Endodermal cell (in vitro differentiated cells): ENCODE measurements at regions not wholly inside any gene's neighbourhood (a gene's known extent, or its start where the extent isn't known, plus 50 kb on each side); places are given as distances from the start of the nearest gene placed in this dataset.

Experiments used
- DNase-seq: peaks from one replicate; pipeline ENCODE4 v3.0.0-alpha.2; 2017
- H3K27ac ChIP-seq: 2 replicates; pipeline ENCODE4 v1.5.1; 2013; ENCODE audit warnings: mild to moderate bottlenecking, low read depth, low read length, moderate library complexity
- H3K27me3 ChIP-seq: 2 replicates; pipeline ENCODE4 v1.6.1; 2013; ENCODE audit warnings: mild to moderate bottlenecking, low read length, moderate library complexity; ENCODE audit not compliant: insufficient read depth, control insufficient read depth, poor library complexity, severe bottlenecking
- H3K36me3 ChIP-seq: 2 replicates; pipeline ENCODE4 v1.7.0; 2013; ENCODE audit warnings: mild to moderate bottlenecking, low read length, moderate library complexity; ENCODE audit not compliant: control insufficient read depth, insufficient read depth
- H3K4me1 ChIP-seq: one replicate; pipeline ENCODE4 v1.7.0; 2013; ENCODE audit warnings: low read length; ENCODE audit not compliant: control insufficient read depth, insufficient read depth
- H3K4me3 ChIP-seq: 2 replicates; pipeline ENCODE4 v1.5.1; 2013; ENCODE audit warnings: mild to moderate bottlenecking, low read length, moderate library complexity
- H3K9ac ChIP-seq: 2 replicates; pipeline ENCODE4 v1.6.1; 2013; ENCODE audit warnings: mild to moderate bottlenecking, low read length, moderate library complexity; ENCODE audit not compliant: poor library complexity, severe bottlenecking; ENCODE audit errors: extremely low read depth
- H3K9me3 ChIP-seq: 2 replicates; pipeline ENCODE4 v1.6.1; 2013; ENCODE audit warnings: mild to moderate bottlenecking, low read length, moderate library complexity; ENCODE audit not compliant: control insufficient read depth
- H3K27ac Mint-ChIP-seq: 2 replicates; pipeline ENCODE4 v1.8.0; 2020; ENCODE audit warnings: mixed read lengths
- H3K27me3 Mint-ChIP-seq: 2 replicates; pipeline ENCODE4 v1.8.0; 2021; ENCODE audit warnings: mild to moderate bottlenecking, mixed read lengths; ENCODE audit not compliant: insufficient read depth
- H3K36me3 Mint-ChIP-seq: 2 replicates; pipeline ENCODE4 v1.8.0; 2020; ENCODE audit warnings: low read depth, mixed read lengths
- H3K4me1 Mint-ChIP-seq: 2 replicates; pipeline ENCODE4 v1.8.0; 2020; ENCODE audit warnings: mixed read lengths
- H3K4me3 Mint-ChIP-seq: 2 replicates; pipeline ENCODE4 v1.8.0; 2020; ENCODE audit warnings: mild to moderate bottlenecking, moderate library complexity, mixed read lengths
- H3K9me3 Mint-ChIP-seq: 2 replicates; pipeline ENCODE4 v1.8.0; 2020; ENCODE audit warnings: mild to moderate bottlenecking, mixed read lengths
- whole genome bisulfite sequencing, 2 experiments: methylation state at CpG; one replicate each; pipeline versions ENCODE4 v1.1.5 to v1.1.7; 2013; ENCODE audit warnings: missing lambda C conversion rate in 2 of 2, mixed read lengths in 1 of 2; ENCODE audit not compliant: insufficient coverage in 1 of 2, insufficient read length in 1 of 2; 5-methylcytosine and 5-hydroxymethylcytosine counted together
- TF ChIP-seq, protein P1 (sequence below): fragments of 200-600 bp; sonication (generic); conservative IDR thresholded peaks from 2 replicates; pipeline ENCODE4 v1.5.0; 2021; ENCODE audit warnings: antibody characterized with exemption, mild to moderate bottlenecking

DNA sequence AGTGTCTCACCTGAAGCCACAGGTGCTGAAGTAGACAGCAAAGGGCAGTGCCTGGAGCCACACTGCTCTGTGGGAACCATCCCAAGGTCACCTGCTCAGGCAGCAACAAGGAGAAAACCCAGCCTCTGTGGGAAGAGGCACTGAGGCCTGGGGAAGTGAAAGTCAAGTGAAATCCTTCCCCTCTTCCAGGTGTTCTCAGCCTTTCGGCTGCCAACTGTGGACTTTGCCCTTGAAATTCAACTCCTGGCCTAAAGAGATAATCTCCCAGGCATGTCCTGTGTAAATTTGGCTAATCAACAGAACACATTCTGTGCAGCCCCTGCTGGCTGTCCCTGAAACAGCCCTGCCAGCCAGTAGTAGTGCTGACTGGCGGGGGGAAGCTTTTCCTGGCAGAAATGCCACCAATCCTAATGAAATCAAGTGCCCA lies 112.1 kb downstream of the RPL27A start:
- TF ChIP-seq, protein P1, sequence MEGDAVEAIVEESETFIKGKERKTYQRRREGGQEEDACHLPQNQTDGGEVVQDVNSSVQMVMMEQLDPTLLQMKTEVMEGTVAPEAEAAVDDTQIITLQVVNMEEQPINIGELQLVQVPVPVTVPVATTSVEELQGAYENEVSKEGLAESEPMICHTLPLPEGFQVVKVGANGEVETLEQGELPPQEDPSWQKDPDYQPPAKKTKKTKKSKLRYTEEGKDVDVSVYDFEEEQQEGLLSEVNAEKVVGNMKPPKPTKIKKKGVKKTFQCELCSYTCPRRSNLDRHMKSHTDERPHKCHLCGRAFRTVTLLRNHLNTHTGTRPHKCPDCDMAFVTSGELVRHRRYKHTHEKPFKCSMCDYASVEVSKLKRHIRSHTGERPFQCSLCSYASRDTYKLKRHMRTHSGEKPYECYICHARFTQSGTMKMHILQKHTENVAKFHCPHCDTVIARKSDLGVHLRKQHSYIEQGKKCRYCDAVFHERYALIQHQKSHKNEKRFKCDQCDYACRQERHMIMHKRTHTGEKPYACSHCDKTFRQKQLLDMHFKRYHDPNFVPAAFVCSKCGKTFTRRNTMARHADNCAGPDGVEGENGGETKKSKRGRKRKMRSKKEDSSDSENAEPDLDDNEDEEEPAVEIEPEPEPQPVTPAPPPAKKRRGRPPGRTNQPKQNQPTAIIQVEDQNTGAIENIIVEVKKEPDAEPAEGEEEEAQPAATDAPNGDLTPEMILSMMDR, result peak; percentile 89
- H3K27ac Mint-ChIP-seq, result peak overlapping the region; percentile 81
- peaks cover 18% of the 10 kb centered on the region for H3K36me3 Mint-ChIP-seq
- peaks cover 25% of the 10 kb centered on the region for H3K4me1 ChIP-seq
- peaks cover 10% of the 10 kb centered on the region for H3K9me3 ChIP-seq
- no peaks in the 10 kb centered on the region for H3K9me3 Mint-ChIP-seq
- 49% methylated on average over 2 of the region's 2 CpGs; no CpG with 5 or more reads in 1 of the 2 experiments for WGBS, 2 experiments
- no peaks in the 10 kb centered on the region for H3K27me3 Mint-ChIP-seq
- H3K9ac ChIP-seq, result peak overlapping the region; percentile 30
- H3K4me3 ChIP-seq, result peak overlapping the region; percentile 76
- peak overlapping the region; percentile 32 for H3K4me3 Mint-ChIP-seq
- DNase-seq, result peak; percentile 84
- no peaks in the 10 kb centered on the region for H3K27me3 ChIP-seq
- H3K36me3 ChIP-seq, result peaks cover 89% of the 10 kb centered on the region
- H3K27ac ChIP-seq, result peak overlapping the region; percentile 44
- peaks cover 39% of the 10 kb centered on the region for H3K4me1 Mint-ChIP-seq

DNA sequence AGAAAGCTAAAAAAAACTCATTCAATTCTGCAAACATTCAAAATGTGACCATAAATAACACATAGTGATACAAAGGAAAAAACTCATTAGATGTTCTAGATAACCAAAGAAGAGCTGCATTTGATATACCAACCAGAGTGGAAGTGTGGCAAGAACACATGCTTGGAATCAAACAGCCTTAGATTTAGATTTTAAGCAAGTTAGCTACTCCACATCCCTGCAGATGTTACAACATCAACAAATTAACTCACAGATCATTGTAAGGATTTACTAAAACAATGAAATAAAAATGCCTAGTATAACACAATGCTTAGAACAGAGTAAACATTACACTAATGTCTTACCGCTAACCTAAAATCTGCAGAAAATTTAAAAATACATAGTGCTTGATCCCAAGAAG lies 114.0 kb upstream of the AKIP1 start:
- 0% methylated on average over 1 of the region's 1 CpG for WGBS, 2 experiments
- Mint-ChIP-seq H3K27ac (no peak overlapping the region), H3K36me3 (peaks cover 18% of the 10 kb centered on the region), H3K27me3 (no peaks in the 10 kb centered on the region), H3K9me3 (no peaks in the 10 kb centered on the region), H3K4me1 (peaks cover 41% of the 10 kb centered on the region), H3K4me3 (no peak overlapping the region)
- no peak overlapping the region for H3K4me3 ChIP-seq
- no peak for DNase-seq
- peaks cover 77% of the 10 kb centered on the region for H3K36me3 ChIP-seq
- H3K27me3 ChIP-seq, result no peaks in the 10 kb centered on the region
- TF ChIP-seq, protein P1, result no peak
- no peak overlapping the region for H3K27ac ChIP-seq
- H3K9ac ChIP-seq, result no peak overlapping the region
- H3K9me3 ChIP-seq, result peaks cover 10% of the 10 kb centered on the region
- peaks cover 32% of the 10 kb centered on the region for H3K4me1 ChIP-seq

DNA sequence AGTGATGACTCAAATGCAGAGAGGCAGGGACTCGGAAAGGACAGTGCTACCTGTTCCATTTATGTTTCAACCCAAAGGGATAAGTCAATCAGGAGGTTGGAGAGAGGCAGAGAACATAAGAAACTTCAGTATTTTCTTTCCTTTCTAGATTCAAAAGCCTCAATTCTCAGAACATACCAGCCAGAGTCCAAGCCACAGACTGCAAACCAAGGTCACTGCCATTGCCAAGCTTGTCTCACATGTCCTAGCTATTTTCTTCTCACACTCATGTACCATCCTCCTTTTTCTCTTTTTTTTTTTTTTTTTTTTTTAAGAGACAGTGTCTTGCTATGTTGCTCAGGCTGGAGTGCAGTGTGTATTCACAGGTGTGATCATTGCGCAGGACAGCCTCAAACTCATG lies 111.7 kb upstream of the AKIP1 start:
- no peaks in the 10 kb centered on the region for H3K27me3 ChIP-seq
- peaks cover 18% of the 10 kb centered on the region for H3K36me3 Mint-ChIP-seq
- no peak overlapping the region for H3K27ac ChIP-seq
- DNase-seq, result no peak
- H3K4me1 ChIP-seq, result peaks cover 22% of the 10 kb centered on the region
- TF ChIP-seq, protein P1, result no peak
- peaks cover 46% of the 10 kb centered on the region for H3K4me1 Mint-ChIP-seq
- H3K9ac ChIP-seq, result no peak overlapping the region
- H3K27me3 Mint-ChIP-seq, result no peaks in the 10 kb centered on the region
- H3K36me3 ChIP-seq, result peaks cover 79% of the 10 kb centered on the region
- 92 to 93% methylated on average over 2 of the region's 2 CpGs for WGBS, 2 experiments
- H3K9me3 Mint-ChIP-seq, result no peaks in the 10 kb centered on the region
- no peak overlapping the region for H3K27ac Mint-ChIP-seq
- H3K4me3 ChIP-seq, result no peak overlapping the region
- H3K9me3 ChIP-seq, result peaks cover 10% of the 10 kb centered on the region
- no peak overlapping the region for H3K4me3 Mint-ChIP-seq
